Stimulated activated CD8-positive, alpha-beta memory T cell treated with anti-CD3 and anti-CD28 coated beads, Interleukin-15, amount 100 ng/mL, for 48 hours (primary cell): ENCODE measurements at regions not wholly inside any gene's neighbourhood (a gene's known extent, or its start where the extent isn't known, plus 50 kb on each side); places are given as distances from the start of the nearest gene placed in this dataset.

Source experiments
- DNase-seq, 2 donors: peaks; one replicate each; pipeline ENCODE4 v3.0.0-alpha.2; 2020; ENCODE audit warnings: low read depth in 2 of 2

DNA sequence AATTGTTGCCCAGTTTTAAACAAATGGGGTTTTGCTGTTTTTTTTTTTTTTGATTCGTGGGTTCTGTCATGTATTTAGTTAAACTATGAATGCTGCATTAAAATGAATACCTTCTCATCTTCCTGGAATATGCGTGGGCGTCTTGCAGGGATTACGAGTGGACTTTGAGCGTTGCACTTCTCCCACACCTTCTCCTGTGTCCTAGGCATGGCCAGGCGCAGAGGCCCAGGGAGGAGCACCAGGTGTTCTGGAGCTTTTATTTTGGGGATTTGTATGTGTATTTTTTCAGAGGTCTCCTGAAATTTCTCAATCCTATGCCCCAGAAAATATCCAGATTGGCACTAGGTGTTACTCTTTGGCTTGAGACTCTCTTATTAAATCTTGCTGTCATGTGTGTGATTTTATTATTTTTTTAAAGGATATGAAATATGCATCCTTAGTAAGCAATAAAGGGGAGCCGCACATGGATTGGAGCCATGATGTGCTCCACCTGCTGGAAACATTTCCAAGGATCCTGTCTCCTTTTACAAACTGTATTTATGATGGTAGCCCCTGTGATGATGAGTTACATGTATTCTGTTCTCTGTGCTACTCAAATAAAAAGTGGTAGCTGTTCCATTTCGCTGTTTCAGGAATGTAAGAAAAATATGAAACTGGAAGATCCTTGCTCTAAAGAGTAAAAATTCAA lies 482.2 kb upstream of the KLF6 start:
- no peak for DNase-seq

DNA sequence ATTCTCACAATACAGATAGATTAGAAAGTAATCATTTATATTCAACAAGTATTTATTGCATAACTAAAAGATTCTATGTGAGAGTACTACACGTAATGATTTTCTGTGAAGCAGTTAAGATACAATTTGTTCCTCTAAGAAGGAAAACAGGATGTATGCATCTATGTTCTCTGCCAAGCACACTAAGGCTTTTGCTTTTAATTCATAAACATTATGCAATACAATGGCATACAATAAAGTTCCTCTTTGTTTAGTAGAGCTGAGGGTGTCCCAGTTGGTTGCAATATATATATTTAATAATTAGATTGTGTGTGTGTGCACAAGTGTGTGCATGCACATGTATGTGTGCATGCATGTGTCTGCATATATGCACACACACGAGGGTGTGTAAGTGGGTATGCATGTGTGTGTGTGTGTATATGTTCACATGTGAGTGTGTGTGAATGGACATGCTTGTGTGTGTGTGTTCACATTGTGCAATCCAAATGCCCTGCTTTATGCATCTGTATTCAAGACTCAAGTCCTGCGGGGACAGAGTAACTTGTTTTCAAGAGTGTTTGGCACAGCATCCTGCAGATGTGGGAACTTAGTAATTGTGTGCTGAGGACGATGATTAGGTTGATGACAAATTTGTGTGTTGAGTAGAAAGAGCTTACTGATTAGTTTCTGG lies 481.5 kb upstream of the KLF6 start:
- no peak for DNase-seq

DNA sequence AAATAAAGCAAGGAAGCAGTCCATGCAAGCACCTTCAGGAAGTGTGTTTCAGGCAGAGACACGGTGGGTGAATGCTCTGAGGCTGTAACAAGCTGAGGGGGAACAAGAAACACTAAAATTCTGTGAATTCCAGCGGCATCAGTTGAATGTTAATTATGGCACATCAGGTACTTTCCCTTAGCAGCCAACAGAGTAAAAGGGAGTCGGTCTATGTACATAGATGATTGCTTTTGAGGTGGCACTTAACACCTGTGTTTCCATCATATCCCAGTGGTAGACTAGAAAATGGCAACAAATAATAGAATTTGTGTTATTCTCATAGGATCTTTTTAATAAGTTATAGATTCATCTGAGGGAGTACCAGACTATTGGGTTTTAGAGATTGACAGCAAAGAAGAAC lies 481.0 kb upstream of the KLF6 start:
- no peak for DNase-seq

DNA sequence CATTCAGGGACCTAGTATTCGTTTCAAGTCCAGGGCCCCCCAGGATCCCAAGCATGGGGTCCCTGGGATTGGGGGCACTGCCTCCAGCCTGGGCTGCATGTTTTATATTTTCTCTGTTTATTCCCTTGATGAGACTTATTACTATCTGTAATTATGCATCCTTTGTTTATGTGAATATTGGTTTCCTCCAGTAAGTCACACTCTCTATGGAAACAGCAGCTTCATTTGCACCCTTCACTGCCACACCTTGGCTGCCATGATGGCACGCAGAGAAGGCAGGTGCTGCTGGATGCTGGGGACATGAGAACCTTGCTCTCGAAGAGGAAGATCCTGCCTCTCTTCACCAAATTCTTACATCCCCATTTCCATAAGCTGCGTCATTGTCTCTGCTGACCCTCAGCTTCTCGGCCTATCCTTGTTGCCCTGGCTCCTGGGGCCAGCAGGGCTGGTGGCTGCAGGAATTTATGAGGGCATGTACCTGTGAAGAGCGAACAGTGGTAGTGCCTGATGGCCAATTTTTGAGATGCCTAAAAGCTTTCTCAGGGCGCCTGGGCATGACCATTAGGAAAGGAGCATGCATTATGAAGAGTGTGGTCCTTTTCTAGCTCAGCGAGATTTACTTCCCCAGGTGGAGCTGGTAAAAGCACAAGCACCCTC lies 479.3 kb upstream of the KLF6 start:
- no peak for DNase-seq

DNA sequence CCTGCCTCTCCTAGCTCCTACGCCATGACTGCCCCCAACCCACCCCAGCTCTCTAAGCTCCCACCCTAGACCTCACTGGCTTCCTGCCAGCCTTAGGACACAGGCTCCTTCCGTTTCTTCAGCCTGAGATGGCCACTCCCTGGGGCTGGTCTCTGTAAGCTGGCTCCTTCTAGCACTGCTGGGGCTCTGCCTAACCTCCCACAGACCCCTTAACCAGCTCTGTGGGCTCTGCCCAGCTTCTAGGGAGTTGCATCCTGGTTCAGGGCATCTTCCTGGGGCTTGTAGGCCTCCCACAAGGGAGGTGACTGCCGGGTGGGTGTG lies 478.6 kb upstream of the KLF6 start:
- DNase-seq: no peak

DNA sequence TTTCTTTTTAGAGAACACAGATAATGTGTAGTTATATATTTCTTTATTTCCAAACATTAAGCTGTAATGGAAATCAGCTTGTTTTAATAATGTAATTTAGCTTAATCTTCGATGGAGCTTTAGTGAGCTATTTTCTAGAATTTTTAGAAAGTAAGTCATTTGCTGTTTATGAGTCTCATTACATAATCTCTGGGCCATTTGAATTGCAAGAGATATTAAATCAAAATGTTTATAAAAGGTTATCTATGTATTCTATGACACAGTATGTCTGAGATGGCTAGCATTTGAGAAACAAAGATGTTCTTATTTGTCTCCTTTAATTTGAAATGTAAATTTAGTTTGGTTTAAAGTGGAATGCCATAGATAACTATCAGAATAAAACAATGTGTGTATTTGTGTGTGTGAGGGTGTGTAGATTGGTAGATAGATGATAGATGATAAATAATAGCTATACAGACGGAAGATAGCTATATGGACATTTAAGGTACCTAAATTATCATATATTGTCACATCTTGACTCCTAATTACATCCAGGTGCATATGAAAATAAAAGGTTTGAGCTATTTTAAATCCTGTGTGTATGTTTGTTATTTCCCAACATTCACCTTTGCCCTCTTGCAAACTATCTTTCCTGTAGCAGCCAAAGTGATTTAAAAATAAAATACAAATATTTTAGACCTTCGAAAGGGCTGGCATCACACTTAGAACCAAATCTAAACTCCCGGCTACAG lies 478.0 kb upstream of the KLF6 start:
- no peak for DNase-seq

DNA sequence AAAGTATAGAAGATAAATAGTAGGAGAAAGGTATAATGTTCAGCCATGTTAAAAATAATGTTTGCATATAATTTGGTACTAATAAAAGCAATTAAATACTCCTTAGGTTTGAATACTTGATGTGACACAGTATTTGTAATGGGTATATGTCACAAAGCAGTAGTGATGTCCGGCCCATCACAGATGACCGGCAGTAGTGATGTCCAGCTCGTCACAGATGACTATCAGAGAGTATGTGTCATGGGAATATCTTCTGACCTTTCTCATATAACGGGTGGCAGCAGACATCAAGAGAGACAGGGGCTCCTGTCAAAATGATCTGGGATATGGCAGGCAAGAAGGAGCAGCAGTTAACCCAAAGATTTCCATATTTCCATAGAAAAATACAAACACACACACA lies 477.4 kb upstream of the KLF6 start:
- DNase-seq: no peak

DNA sequence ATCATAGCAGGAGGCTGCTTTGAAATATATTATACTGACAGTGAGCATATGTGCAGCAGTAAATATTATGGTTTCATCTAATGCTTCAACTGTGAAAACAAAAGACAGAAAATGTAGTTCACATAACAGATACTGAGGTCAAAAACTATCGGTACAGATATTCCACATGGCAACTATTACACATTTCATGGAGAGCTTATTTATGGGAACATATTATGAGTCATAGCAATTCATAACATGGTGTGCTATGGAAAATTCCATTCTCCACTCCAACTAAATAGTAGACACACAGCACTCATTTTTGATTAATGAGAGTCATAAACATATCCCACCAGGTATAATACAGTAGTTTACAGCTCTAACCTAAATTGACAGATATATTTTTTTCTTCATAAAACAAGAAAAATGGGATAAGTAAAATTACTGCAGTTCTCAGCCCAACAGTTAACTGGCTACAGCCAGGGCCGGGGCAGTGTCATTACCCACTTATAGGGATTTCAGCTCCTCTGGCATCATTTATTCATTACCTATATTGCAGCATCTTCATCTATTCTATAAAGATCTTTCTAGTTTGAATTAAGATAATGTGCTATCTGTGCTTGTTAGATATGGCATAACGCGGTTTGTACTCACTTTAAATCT lies 475.6 kb upstream of the KLF6 start:
- DNase-seq: no peak

DNA sequence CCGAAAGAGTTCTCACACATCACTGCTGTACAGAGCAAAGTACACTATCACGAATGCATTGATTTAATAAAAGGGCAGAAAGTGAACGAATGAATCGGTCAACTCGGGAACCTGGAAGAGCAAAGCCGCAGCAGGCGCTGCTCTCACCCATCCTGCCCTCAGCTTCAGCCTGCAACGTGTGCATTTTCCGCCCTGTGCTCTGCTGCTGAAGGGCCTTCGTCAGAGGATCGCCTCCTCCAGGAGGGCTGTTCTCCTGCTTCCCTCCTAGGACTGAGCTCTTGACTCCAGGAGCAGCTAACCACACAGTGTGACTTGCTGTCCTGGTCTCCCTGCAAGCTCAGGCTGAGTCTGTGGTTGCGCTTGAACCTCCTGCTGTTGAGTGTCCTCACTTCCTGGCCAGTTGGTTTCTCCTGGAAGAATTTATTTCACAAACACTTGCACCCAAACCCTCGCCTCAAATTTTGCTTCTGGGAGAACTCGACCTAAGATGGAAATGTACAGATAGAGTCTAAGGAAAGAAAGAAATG lies 473.0 kb upstream of the KLF6 start:
- no peak for DNase-seq

DNA sequence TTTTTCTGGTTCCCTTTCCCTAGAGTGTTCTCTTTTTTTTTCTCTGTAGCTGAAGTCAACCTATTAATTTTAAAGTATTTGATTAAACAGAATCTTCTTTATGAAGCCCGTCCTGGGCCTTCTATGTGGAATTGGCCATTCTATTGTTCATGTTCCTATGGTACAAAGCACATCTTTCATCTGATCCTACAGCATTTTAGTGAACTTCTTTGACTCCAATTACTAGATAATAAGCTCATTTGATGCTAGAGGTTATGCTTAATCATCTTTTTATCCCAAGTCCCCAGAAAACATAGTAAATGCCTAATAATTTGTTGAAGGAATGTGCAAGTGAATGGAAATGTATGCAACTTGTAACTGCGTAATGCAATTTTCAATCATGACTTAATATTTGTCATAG lies 472.0 kb upstream of the KLF6 start:
- no peak for DNase-seq

DNA sequence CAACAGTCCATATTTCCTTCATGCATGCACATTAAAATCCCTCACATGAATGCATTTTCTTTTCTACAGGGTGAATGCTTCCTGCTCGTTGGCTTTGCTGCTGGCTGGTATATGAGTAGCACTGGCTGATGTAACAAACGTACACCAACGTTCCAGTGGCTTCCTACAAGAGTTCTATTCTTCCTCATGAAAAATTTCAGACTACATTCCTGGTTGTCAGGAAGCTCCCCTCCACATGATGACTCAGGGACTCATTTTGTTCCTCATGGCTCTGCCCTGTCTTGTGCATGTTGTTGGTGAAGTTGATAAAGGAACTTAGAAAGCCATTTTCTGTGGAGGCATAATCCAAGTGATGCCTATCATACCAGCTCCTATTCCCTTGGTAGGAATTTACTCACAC lies 470.7 kb upstream of the KLF6 start:
- no peak for DNase-seq

DNA sequence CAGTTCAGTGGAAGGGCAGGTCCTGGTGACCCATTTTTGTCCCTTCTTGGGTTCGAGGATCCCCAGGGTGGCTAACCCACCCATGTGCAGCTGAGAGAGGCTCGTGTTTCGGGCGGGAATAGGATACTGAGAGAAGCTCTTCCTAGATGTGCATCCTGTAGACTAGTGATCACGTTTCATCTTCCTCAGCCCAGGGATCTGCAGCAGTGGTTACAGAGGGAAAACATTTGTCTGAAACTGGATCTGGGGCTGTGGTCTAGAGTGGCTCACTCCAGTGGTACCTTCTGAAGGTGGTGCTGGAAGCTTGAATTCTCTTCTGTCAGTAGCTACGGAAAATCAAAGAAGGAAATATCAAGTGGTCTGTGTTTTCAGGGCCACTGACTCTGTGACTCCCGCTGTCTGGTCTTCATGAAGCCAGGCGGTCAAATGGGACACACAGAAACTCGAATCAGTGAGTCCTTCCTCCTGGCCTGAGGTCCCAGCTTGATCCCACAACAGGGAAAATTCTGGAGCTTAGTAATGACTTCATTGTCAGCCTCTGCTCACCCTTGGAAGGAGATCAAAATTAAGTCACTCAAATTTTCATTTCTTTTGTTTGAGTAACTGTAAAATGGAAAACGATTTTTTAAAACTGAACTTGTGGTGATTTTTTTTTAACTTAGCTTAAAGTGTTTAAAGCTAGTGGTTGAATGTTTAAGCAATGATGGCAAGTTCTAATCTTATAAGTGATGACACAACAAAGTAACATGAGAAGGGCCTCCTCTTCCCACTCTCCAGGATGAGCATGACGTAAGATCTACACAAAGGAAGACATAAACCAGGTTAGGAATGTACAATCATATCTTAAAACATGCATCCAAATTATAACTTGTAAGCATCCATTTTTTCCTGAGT lies 469.3 kb upstream of the KLF6 start:
- no peak for DNase-seq

DNA sequence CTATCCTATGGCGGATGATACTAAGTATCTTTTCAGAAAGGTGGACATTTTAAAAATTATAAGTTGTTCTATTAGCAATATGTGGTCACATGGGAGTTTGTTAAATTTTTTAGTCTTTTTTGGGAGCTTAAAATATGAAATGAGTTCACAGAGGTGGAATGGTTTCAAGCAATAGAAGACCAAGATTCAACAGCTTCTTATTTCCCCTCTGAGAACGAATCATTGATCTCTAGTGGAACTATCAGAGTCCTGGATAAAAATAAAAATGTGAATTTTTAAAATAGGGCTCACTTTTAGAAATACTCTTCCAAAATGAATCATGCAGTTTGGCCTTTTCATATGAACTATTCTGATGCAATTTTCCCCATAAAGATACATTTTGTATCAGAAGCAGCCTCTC lies 467.7 kb upstream of the KLF6 start:
- no peak for DNase-seq

DNA sequence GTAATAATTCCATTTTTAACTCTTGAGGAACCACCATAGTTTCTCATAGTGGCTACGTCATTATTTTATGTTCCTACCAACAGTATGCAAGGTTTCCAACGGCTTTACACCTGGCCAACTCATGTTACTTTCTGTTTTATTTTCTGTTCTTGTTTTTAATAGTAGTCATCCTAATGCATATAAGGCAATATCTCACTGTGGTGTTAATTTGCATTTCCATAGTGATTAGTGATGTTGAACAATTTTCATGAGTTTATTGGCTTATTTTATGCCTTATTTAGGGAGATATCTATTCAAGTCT lies 465.5 kb upstream of the KLF6 start:
- no peak for DNase-seq

DNA sequence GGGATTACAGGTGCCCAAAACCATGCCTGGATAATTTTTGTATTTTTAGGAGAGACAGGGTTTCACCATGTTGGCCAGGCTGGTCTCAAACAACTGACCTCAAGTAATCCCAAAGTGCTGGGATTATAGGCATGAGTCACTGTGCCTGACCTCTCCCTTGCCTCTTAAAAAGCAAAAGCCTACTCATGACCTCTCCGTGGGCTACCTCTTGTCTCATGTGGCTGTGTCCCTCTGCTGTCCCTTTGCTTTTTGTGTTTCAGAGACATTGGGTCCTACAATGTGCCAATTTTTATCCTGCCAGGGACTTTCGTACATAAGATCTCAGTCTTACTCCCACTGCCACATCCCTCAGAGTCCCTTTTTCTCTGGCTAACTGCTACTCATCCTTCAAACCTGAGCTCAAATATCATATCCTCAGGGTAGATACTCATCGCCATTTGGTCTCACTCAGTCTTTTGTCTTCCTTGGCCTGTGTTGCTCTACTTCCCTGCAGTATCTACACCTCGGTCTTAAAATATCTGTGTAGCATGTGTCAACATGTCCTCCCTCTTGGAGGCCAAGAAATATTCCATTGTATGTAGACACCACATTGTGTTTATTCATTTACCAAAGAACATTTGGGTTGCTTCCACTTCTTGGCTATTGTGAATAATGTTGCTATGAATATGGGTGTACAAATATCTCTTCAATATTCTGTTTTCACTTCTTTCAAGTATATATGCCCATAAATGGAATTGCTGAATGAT lies 465.0 kb upstream of the KLF6 start:
- no peak for DNase-seq

DNA sequence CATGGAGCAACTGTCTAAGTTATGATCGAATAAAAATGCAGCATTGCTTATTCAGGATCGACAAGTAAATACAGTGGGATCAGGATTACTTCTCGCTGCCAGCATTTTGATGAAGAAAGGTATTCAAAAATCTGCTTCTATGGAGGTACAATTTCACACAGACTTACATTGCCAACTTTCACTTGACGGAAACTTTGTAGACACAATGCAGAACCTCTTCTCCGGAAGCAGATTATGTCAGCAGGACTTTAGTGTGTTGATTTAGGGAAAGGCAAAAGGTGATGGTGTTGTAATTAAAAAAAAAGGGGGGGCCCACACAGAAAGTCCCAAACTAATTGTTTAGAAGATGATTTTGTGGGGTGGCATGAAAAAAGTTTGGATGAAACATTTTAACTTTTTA lies 462.4 kb upstream of the KLF6 start:
- DNase-seq: no peak

DNA sequence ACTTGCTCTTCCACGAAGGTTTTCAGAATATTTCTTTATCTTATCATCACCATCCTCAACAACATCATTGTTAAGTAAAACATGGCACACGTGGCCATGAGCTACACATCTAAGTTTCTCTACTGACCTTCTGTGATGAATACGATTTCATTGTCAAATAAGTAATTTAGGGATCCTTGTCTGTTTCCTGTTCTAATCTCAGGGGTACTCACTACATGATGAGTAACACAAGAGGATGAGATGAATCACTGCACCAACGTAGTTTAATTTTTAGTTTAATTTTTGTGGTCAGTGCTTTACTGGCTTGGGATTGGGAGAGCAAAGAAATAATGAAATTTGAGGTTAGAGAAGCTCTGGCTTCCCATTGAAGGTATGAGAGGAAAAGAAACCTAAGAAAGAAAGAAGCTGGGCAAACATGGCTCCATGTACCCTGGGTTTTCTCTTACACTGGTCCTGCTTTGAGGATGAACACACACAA lies 461.9 kb upstream of the KLF6 start:
- no peak for DNase-seq

DNA sequence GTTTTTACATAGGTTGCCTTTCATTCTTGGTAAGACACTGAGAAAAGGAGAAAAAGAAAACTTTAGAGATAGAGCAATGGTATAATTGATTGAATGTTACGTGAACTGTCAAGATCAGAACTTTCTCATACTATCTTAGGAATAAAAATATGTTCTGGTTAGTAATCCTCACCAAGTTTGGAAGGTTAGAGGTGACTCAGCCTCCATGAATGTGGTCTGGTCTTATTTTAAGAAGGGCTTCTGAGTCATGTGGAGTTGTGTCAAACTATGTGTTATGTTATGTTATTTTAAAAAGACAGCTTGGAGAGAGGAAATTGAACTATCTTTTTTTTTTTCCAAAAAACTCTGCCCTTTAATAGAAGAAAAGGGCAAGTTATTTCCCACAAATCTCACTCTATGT lies 458.6 kb upstream of the KLF6 start:
- DNase-seq: no peak

DNA sequence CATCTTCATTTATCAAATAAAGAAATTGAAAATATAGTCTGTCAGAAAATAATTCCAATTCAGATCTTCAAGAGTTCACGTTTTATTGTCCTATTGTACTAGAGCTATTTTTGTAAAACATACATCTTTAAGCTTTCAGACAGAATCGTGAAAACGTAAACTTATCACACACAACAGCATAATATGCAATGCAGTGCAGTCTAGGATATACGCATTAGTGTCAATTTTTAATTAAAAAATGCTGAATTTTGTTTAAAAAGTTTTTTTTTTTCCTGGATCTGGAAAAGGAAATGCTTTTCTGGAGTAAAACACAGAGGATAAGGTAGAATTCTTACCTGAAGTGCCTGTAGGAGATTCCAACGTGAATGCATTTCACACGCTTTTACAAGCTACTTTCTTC lies 458.2 kb upstream of the KLF6 start:
- no peak for DNase-seq

DNA sequence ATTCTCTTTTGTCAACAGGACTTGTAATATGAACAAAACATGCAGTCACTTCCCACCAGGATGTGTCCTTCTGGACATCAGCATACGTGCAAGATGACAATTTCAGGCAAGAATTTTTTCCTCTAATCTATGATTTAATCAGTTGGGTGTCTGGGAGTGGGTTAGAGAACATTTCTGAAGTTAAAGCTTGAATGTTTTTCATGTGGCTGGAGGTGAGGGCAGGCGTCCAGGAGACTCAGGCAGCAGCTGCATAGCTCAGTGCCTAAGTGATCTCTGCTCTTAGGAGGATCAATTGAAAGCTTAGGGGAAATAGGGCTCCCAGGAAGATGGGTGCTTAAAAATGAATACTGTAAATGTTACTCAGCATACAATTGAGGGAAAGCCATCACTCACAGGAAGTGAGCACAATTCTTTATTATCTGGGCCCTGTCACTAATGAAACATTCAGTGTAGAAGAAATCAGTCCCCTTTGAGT lies 457.6 kb upstream of the KLF6 start:
- no peak for DNase-seq
